ENCODE measurements at regions not wholly inside any gene's neighbourhood (a gene's known extent, or its start where the extent isn't known, plus 50 kb on each side); places are given as distances from the start of the nearest gene placed in this dataset.

DNA sequence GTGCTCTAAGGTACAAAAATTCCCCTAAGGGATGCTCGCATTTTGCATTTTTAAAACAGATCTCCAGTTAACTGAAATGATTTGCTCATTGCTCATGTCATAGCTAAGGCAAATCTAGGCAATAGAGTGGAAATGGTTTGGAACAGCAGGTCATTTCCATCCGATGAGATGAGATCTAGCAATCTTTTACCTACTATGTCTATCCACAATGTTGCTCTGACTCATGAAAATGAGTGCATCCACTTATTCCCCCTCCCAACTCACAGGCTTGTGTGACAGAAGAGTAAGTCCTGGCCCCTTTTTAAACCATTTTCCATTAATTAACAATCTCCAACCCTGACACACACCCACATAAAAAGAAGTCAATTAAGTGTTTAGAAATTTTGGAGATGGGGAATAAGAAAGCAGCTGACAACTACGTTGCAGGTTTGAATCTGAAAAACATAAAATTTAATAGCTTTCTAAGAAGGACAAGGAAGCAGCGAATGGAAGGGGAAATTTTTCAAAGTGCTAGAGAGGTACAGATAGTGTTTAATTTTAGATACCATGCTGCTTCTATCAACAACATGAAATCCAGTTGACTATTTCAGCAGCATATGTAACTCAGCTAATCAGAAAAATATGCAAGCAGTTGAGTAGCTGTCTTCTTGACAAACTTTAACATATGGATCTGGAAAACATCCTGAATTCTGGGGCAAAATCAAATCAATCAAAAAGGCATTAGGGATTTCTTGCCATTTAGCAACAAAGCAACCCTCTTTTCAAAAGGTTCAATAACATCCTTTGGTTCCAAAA, 112.0 kb downstream of the TMCO5A start:
- no peaks in the 10 kb centered on the region for H3K9me2 ChIP-seq (ENCODE audit: insufficient read depth)
- ChIA-PET RAD21 (ENCODE audit: low non-redundant PET in 1 of 2, low total read pairs in 2 of 2, uncharacterized antibody in 2 of 2, unreplicated experiment in 2 of 2) (no interaction called here), CTCF (no interaction called here), POLR2A (no interaction called here)
- H3K9ac ChIP-seq (ENCODE audit: low read length), result no peak overlapping the region
- ATAC-seq, result no peak
- no peaks in the 10 kb centered on the region for H3K9me3 ChIP-seq (ENCODE audit: control insufficient read depth in 1 of 2, insufficient read depth in 1 of 2, low read depth in 1 of 2, low read length in 2 of 2)
- no peaks in the 10 kb centered on the region for H4K20me1 ChIP-seq (ENCODE audit: insufficient read depth)
- H2AFZ ChIP-seq (ENCODE audit: low read depth, low read length, poor library complexity, severe bottlenecking), result no peak overlapping the region
- DNase-seq (ENCODE audit: low read depth, low spot score), result no peak
- H3K27me3 ChIP-seq (ENCODE audit: insufficient read depth, low read length), result no peaks in the 10 kb centered on the region
- H3K4me1 ChIP-seq (ENCODE audit: control insufficient read depth in 1 of 2, insufficient read depth in 2 of 2, low read length in 2 of 2), result peaks cover 0 to 6% of the 10 kb centered on the region in 2 experiments; a peak in 1 of 4 replicates
- intact Hi-C loops (cut with micrococcal nuclease), result no loop called here
- H3K4me2 ChIP-seq (ENCODE audit: low read length), result no peak overlapping the region
- BruUV-seq (replicated peaks), result no TSS peak
- no peak overlapping the region for H3K4me3 ChIP-seq (replicated peaks in 1 of 2; ENCODE audit: low read depth in 1 of 2, low read length in 2 of 2)
- no peak overlapping the region for H3K27ac ChIP-seq (ENCODE audit: low read depth, low read length)
- TF ChIP-seq JUND (IDR thresholded peaks at IDR 0.05), result no peak
- no peak for TF ChIP-seq CBX3 (IDR thresholded peaks at IDR 0.05; ENCODE audit: low read depth)
- no peak for TF ChIP-seq YY1 (IDR thresholded peaks at IDR 0.05; ENCODE audit: extremely low read depth, insufficient replicate concordance, low read depth, low read length)
- no peak for TF ChIP-seq ELF1 (IDR thresholded peaks at IDR 0.05; ENCODE audit: borderline replicate concordance, low read depth)
- TF ChIP-seq ZNF274 (IDR thresholded peaks at IDR 0.05; ENCODE audit: low read depth, low read length), result no peak
- TF ChIP-seq POLR2A (IDR thresholded peaks at IDR 0.05; ENCODE audit: borderline replicate concordance, extremely low read depth, insufficient read depth, insufficient read length), result no peak
- TF ChIP-seq, protein P1, sequence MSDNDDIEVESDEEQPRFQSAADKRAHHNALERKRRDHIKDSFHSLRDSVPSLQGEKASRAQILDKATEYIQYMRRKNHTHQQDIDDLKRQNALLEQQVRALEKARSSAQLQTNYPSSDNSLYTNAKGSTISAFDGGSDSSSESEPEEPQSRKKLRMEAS (IDR thresholded peaks at IDR 0.05), result no peak
- no peak for TF ChIP-seq EZH2 (IDR thresholded peaks at IDR 0.05)
- H3K79me2 ChIP-seq (ENCODE audit: insufficient read depth, low read length), result no peaks in the 10 kb centered on the region
- no peaks in the 10 kb centered on the region for H3K36me3 ChIP-seq (ENCODE audit: control insufficient read depth in 1 of 2, insufficient read depth in 2 of 2, low read length in 2 of 2)

DNA sequence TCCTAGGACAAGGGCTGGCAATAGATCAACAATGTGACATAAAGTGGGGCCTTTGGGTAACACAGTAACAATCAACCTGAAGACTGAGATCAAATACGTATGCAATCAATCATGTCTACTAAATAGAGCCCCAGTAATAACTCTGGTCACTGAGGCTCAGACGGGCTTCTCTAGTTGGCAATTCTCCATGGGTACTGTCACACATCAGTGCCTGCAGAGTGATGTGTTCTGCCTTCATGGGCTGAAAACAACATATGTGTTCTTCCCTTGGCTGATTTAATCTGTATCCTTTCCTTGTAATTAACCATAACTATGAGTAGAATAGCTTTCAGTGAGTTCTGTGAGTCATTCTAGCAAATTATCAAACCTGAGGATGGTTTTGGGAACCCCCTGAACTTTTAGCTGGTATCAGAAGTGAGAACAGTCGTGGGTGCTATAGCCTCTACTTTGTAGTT, 113.6 kb downstream of the TMCO5A start:
- Histone ChIP-seq H3K9me2 (ENCODE audit: insufficient read depth) (no peaks in the 10 kb centered on the region), H4K20me1 (ENCODE audit: insufficient read depth) (no peaks in the 10 kb centered on the region), H3K27ac (ENCODE audit: low read depth, low read length) (no peak overlapping the region), H3K4me1 (ENCODE audit: control insufficient read depth in 1 of 2, insufficient read depth in 2 of 2, low read length in 2 of 2) (peaks cover 0 to 6% of the 10 kb centered on the region in 2 experiments; a peak in 1 of 4 replicates), H3K9ac (ENCODE audit: low read length) (no peak overlapping the region), H3K4me2 (ENCODE audit: low read length) (no peak overlapping the region), H3K36me3 (ENCODE audit: control insufficient read depth in 1 of 2, insufficient read depth in 2 of 2, low read length in 2 of 2) (no peaks in the 10 kb centered on the region), H3K79me2 (ENCODE audit: insufficient read depth, low read length) (no peaks in the 10 kb centered on the region), H2AFZ (ENCODE audit: low read depth, low read length, poor library complexity, severe bottlenecking) (no peak overlapping the region), H3K9me3 (ENCODE audit: control insufficient read depth in 1 of 2, insufficient read depth in 1 of 2, low read depth in 1 of 2, low read length in 2 of 2) (no peaks in the 10 kb centered on the region), H3K27me3 (ENCODE audit: insufficient read depth, low read length) (no peaks in the 10 kb centered on the region), H3K4me3 (replicated peaks in 1 of 2; ENCODE audit: low read depth in 1 of 2, low read length in 2 of 2) (no peak overlapping the region)
- ATAC-seq, result no peak
- RAD21 ChIA-PET (ENCODE audit: low non-redundant PET in 1 of 2, low total read pairs in 2 of 2, uncharacterized antibody in 2 of 2, unreplicated experiment in 2 of 2), result no interaction called here
- POLR2A ChIA-PET, result no interaction called here
- DNase-seq (ENCODE audit: low read depth, low spot score), result no peak
- intact Hi-C loops (cut with micrococcal nuclease), result no loop called here
- no TSS peak for BruUV-seq (replicated peaks)
- CTCF ChIA-PET, result no interaction called here
- TF ChIP-seq EZH2phosphoT487 (IDR thresholded peaks at IDR 0.05; ENCODE audit: borderline replicate concordance) (no peak), ATF3 (IDR thresholded peaks at IDR 0.05) (no peak), POLR2A (IDR thresholded peaks at IDR 0.05; ENCODE audit: borderline replicate concordance, extremely low read depth, insufficient read depth, insufficient read length) (no peak), ZNF274 (IDR thresholded peaks at IDR 0.05; ENCODE audit: low read depth, low read length) (no peak), JUND (IDR thresholded peaks at IDR 0.05) (no peak), RAD21 (IDR thresholded peaks at IDR 0.05; ENCODE audit: low read depth) (no peak), SP1 (IDR thresholded peaks at IDR 0.05; ENCODE audit: low read depth) (no peak), POLR2AphosphoS5 (IDR thresholded peaks at IDR 0.05; ENCODE audit: low read depth, low read length) (no peak), CEBPB (IDR thresholded peaks at IDR 0.05; ENCODE audit: low read depth) (no peak), YY1 (IDR thresholded peaks at IDR 0.05; ENCODE audit: extremely low read depth, insufficient replicate concordance, low read depth, low read length) (no peak), SRF (IDR thresholded peaks at IDR 0.05; ENCODE audit: low read depth) (no peak), EZH2 (IDR thresholded peaks at IDR 0.05) (no peak), REST (IDR thresholded peaks at IDR 0.05; ENCODE audit: low read depth) (no peak)
- TF ChIP-seq, protein P1 (IDR thresholded peaks at IDR 0.05), result no peak

Measured in HCT116 (cell line).